SK-N-SH (cell line): ENCODE measurements at regions not wholly inside any gene's neighbourhood (a gene's known extent, or its start where the extent isn't known, plus 50 kb on each side); places are given as distances from the start of the nearest gene placed in this dataset.

ENCODE experiments used
- CTCF ChIA-PET: fragments of 300-600, 350-600 bp; formaldehyde crosslinking; extraction: SDS; loops from one replicate; lab custom pipeline; 2021; lab: Yijun Ruan, JAX
- POLR2A ChIA-PET: fragments of 350-600 bp; sonication (Branson Sonifier 250); formaldehyde crosslinking; extraction: SDS; loops from one replicate; lab custom pipeline; 2020; ENCODE audit warnings: antibody characterized with exemption, inconsistent platforms; lab: Yijun Ruan, JAX
- DNase-seq: peaks from one replicate; pipeline ENCODE4 v3.0.0; 2012
- H2AFZ ChIP-seq: fragments of 200-600 bp; sonication (generic); 2 replicates; pipeline ENCODE4 v1.8.1; 2016; ENCODE audit warnings: antibody characterized with exemption, mild to moderate bottlenecking, low read depth
- H3F3A ChIP-seq: fragments of 200-600 bp; sonication (generic); replicated peaks from 2 replicates; pipeline ENCODE3; 2016; ENCODE audit warnings: antibody characterized with exemption, mild to moderate bottlenecking; ENCODE audit not compliant: insufficient read depth
- H3K27ac ChIP-seq, 2 experiments: fragments of 200-500 bp in 1 of 2; fragments of 200-600 bp in 1 of 2; sonication (Bioruptor generic) in 1 of 2; sonication (generic), shearing (Covaris generic) in 1 of 2; 2 replicates each; pipeline versions ENCODE4 v1.5.1 to v1.6.1; 2014 to 2016; ENCODE audit warnings: low read depth in 2 of 2, inconsistent platforms in 1 of 2, low read length in 1 of 2, mild to moderate bottlenecking in 1 of 2, mixed read lengths in 1 of 2
- H3K27me3 ChIP-seq: fragments of 200-600 bp; sonication (generic), shearing (Covaris generic); 2 replicates; pipeline ENCODE4 v1.6.1; 2016; ENCODE audit warnings: mixed run types; ENCODE audit not compliant: insufficient read depth
- H3K36me3 ChIP-seq, 2 experiments: fragments of 200-500 bp in 1 of 2; fragments of 200-600 bp in 1 of 2; sonication (Bioruptor generic) in 1 of 2; sonication (generic) in 1 of 2; replicated peaks in 1 of 2; 2 replicates each; pipeline versions ENCODE3 to v1.5.1; 2014 to 2016; ENCODE audit warnings: low read length in 1 of 2, mild to moderate bottlenecking in 1 of 2; ENCODE audit not compliant: insufficient read depth in 2 of 2, control insufficient read depth in 1 of 2
- H3K4me1 ChIP-seq, 2 experiments: fragments of 200-500 bp in 1 of 2; fragments of 200-600 bp in 1 of 2; sonication (Bioruptor generic) in 1 of 2; sonication (generic), shearing (Covaris generic) in 1 of 2; 2 replicates each; pipeline versions ENCODE4 v1.5.1 to v1.6.1; 2014 to 2016; ENCODE audit warnings: low read depth in 1 of 2, low read length in 1 of 2, mixed run types in 1 of 2; ENCODE audit not compliant: insufficient read depth in 2 of 2, control insufficient read depth in 1 of 2
- H3K4me2 ChIP-seq: fragments of 200-600 bp; sonication (generic), shearing (Covaris generic); 2 replicates; pipeline ENCODE4 v1.6.1; 2017; ENCODE audit warnings: mixed run types
- H3K4me3 ChIP-seq, 2 experiments: fragments of 200-500 bp in 1 of 2; fragments of 200-600 bp in 1 of 2; sonication (Bioruptor generic) in 1 of 2; sonication (generic), shearing (Covaris generic) in 1 of 2; 2 replicates each; pipeline versions ENCODE4 v1.5.1 to v1.8.1; 2014 to 2016; ENCODE audit warnings: low read depth in 2 of 2, inconsistent platforms in 1 of 2, low read length in 1 of 2, mild to moderate bottlenecking in 1 of 2, mixed read lengths in 1 of 2, moderate library complexity in 1 of 2
- H3K79me2 ChIP-seq: fragments of 200-600 bp; sonication (generic); 2 replicates; pipeline ENCODE4 v1.8.1; 2017; ENCODE audit warnings: mild to moderate bottlenecking; ENCODE audit not compliant: insufficient read depth
- H3K9ac ChIP-seq: fragments of 200-600 bp; sonication (generic); 2 replicates; pipeline ENCODE4 v1.6.1; 2017; ENCODE audit warnings: mixed run types
- H3K9me2 ChIP-seq: fragments of 200-600 bp; sonication (generic); 2 replicates; pipeline ENCODE4 v1.6.1; 2017; ENCODE audit warnings: mixed run types
- H3K9me3 ChIP-seq: fragments of 200-600 bp; sonication (generic); 2 replicates; pipeline ENCODE4 v1.6.1; 2017; ENCODE audit warnings: mixed run types, mild to moderate bottlenecking, moderate library complexity
- H4K20me1 ChIP-seq: fragments of 200-600 bp; sonication (generic); 2 replicates; pipeline ENCODE4 v1.6.1; 2017; ENCODE audit warnings: mild to moderate bottlenecking, mixed run types; ENCODE audit not compliant: insufficient read depth
- ELF1 ChIP-seq: IDR thresholded peaks from 2 replicates; pipeline ENCODE4 v1.4.0; 2012
- EP300 ChIP-seq, 2 experiments: IDR thresholded peaks; 2 replicates each; pipeline versions ENCODE4 v1.4.0 to v1.6.1; 2012; ENCODE audit warnings: borderline replicate concordance in 1 of 2, low read depth in 1 of 2, low read length in 1 of 2
- EZH2phosphoT487 ChIP-seq: fragments of 200-600 bp; sonication (generic); IDR thresholded peaks from 2 replicates; pipeline ENCODE4 v1.6.1; 2017; ENCODE audit warnings: low read depth, mixed run types, mild to moderate bottlenecking, antibody characterized with exemption, moderate library complexity, borderline replicate concordance
- FOSL2 ChIP-seq: IDR thresholded peaks from 2 replicates; pipeline ENCODE4 v1.4.0; 2012; ENCODE audit warnings: low read depth, mild to moderate bottlenecking, moderate library complexity, borderline replicate concordance
- FOXM1 ChIP-seq: IDR thresholded peaks from 2 replicates; pipeline ENCODE4 v1.4.0; 2012; ENCODE audit warnings: low read depth, mild to moderate bottlenecking
- GABPA ChIP-seq: IDR thresholded peaks from 2 replicates; pipeline ENCODE4 v1.4.0; 2012; ENCODE audit warnings: low read depth, mild to moderate bottlenecking
- GATA2 ChIP-seq: sonication (generic); formaldehyde crosslinking; IDR thresholded peaks from 2 replicates; pipeline ENCODE4 v1.5.0; 2020; ENCODE audit warnings: mild to moderate bottlenecking, missing genetic modification reagents
- IRF3 ChIP-seq: fragments of 150-350 bp; IDR thresholded peaks from 2 replicates; pipeline ENCODE4 v1.6.1; 2016; ENCODE audit warnings: mild to moderate bottlenecking, low read depth, low read length
- MEF2A ChIP-seq: IDR thresholded peaks from 2 replicates; pipeline ENCODE4 v1.4.0; 2012; ENCODE audit warnings: low read depth, borderline replicate concordance
- NFIC ChIP-seq: IDR thresholded peaks from 2 replicates; pipeline ENCODE4 v1.4.0; 2012; ENCODE audit warnings: borderline replicate concordance
- NRF1 ChIP-seq: IDR thresholded peaks from 2 replicates; pipeline ENCODE4 v1.6.1; 2012; ENCODE audit warnings: low read depth, mild to moderate bottlenecking, low read length
- PBX3 ChIP-seq: IDR thresholded peaks from 2 replicates; pipeline ENCODE4; 2012
- POLR2AphosphoS5 ChIP-seq: IDR thresholded peaks from 2 replicates; pipeline ENCODE4 v1.6.1; 2012; ENCODE audit warnings: low read depth, low read length
- RCOR1 ChIP-seq: fragments of 150-350 bp; IDR thresholded peaks from 2 replicates; pipeline ENCODE4 v1.6.1; 2017; ENCODE audit warnings: antibody characterized with exemption, low read length
- RXRA ChIP-seq: IDR thresholded peaks from 2 replicates; pipeline ENCODE4 v1.4.0; 2012; ENCODE audit warnings: low read depth, mild to moderate bottlenecking, borderline replicate concordance
- SIN3A ChIP-seq: IDR thresholded peaks from 2 replicates; pipeline ENCODE4 v1.6.1; 2012; ENCODE audit warnings: low read depth, mild to moderate bottlenecking, low read length, moderate library complexity, borderline replicate concordance
- TEAD4 ChIP-seq: IDR thresholded peaks from 2 replicates; pipeline ENCODE4 v1.4.0; 2012; ENCODE audit warnings: mild to moderate bottlenecking, borderline replicate concordance; ENCODE audit not compliant: insufficient read depth
- USF1 ChIP-seq: IDR thresholded peaks from 2 replicates; pipeline ENCODE4 v1.4.0; 2012; ENCODE audit warnings: low read depth, borderline replicate concordance
- WGBS: methylation state at CpG from one replicate; pipeline ENCODE4 v1.1.6; 2017; ENCODE audit warnings: low lambda C conversion rate; 5-methylcytosine and 5-hydroxymethylcytosine counted together
- TF ChIP-seq, protein P1 (sequence below): IDR thresholded peaks from 2 replicates; pipeline ENCODE4 v1.4.0; 2012; ENCODE audit warnings: low read depth
- TF ChIP-seq, protein P2 (sequence below): IDR thresholded peaks from 2 replicates; pipeline ENCODE4 v1.4.0; 2012; ENCODE audit warnings: low read depth, borderline replicate concordance
- TF ChIP-seq, protein P3 (sequence below): IDR thresholded peaks from 2 replicates; pipeline ENCODE4 v1.6.1; 2012; ENCODE audit warnings: mild to moderate bottlenecking, low read depth, low read length, moderate library complexity
- TF ChIP-seq, protein P4 (sequence below): fragments of 200-600 bp; sonication (generic); IDR thresholded peaks from 2 replicates; pipeline ENCODE4 v1.6.1; 2017; ENCODE audit warnings: antibody characterized with exemption, mild to moderate bottlenecking, moderate library complexity

DNA sequence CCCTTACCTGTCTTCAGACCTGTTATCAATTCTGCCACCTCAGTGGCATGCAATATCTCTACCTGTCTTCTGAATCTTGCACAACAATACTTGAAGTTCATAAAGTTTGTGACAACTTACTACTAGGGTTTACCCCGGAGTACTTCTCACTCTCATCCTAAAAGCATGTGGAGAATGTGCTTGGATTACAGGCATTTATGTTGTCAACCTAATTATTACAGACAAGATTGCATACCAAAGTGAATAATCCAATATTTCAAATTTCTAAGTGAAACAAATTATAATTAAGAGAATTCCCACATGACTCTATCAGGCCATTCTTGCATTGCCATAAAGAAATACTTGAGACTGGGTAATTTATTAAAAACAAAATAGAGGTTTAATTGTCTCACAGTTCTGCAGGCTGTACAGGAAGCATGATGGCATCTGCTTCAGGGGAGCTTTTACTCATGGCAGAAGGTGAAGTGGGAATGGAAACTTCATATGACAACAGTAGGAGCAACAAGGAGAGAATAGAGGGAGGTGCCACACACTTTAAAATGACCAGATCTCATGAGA, 661.0 kb upstream of the SPRY2 start:
- no peak for DNase-seq
- no peak for TF ChIP-seq RCOR1
- peak; percentile 65 for TF ChIP-seq FOSL2
- TF ChIP-seq, protein P1, sequence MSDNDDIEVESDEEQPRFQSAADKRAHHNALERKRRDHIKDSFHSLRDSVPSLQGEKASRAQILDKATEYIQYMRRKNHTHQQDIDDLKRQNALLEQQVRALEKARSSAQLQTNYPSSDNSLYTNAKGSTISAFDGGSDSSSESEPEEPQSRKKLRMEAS, result 0 out of 2 replicates have a peak, but pooled peaks have one; percentile 27
- TF ChIP-seq FOXM1, result peak; percentile 59; the same call in 1 of the 2 replicates
- peak; percentile 23 to 89; a peak in 3 of 4 replicates for TF ChIP-seq EP300 (IDR thresholded peaks at IDR 0.05; ENCODE audit: borderline replicate concordance in 1 of 2, low read depth in 1 of 2, low read length in 1 of 2)
- no peak for TF ChIP-seq EZH2phosphoT487
- peak; percentile 93 for TF ChIP-seq TEAD4
- TF ChIP-seq, protein P2, sequence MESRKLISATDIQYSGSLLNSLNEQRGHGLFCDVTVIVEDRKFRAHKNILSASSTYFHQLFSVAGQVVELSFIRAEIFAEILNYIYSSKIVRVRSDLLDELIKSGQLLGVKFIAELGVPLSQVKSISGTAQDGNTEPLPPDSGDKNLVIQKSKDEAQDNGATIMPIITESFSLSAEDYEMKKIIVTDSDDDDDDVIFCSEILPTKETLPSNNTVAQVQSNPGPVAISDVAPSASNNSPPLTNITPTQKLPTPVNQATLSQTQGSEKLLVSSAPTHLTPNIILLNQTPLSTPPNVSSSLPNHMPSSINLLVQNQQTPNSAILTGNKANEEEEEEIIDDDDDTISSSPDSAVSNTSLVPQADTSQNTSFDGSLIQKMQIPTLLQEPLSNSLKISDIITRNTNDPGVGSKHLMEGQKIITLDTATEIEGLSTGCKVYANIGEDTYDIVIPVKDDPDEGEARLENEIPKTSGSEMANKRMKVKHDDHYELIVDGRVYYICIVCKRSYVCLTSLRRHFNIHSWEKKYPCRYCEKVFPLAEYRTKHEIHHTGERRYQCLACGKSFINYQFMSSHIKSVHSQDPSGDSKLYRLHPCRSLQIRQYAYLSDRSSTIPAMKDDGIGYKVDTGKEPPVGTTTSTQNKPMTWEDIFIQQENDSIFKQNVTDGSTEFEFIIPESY, result no peak
- peak; percentile 91 for TF ChIP-seq PBX3
- peak; percentile 67; the same call in 1 of the 2 replicates for TF ChIP-seq POLR2AphosphoS5
- TF ChIP-seq MEF2A, result peak; percentile 45; the same call in 1 of the 2 replicates
- no peak for TF ChIP-seq NRF1
- TF ChIP-seq NFIC, result peak; percentile 16; the same call in 1 of the 2 replicates
- 0 out of 2 replicates have a peak, but pooled peaks have one; percentile 28 for TF ChIP-seq RXRA
- no peak for TF ChIP-seq GABPA
- no peak for TF ChIP-seq IRF3
- TF ChIP-seq, protein P3, sequence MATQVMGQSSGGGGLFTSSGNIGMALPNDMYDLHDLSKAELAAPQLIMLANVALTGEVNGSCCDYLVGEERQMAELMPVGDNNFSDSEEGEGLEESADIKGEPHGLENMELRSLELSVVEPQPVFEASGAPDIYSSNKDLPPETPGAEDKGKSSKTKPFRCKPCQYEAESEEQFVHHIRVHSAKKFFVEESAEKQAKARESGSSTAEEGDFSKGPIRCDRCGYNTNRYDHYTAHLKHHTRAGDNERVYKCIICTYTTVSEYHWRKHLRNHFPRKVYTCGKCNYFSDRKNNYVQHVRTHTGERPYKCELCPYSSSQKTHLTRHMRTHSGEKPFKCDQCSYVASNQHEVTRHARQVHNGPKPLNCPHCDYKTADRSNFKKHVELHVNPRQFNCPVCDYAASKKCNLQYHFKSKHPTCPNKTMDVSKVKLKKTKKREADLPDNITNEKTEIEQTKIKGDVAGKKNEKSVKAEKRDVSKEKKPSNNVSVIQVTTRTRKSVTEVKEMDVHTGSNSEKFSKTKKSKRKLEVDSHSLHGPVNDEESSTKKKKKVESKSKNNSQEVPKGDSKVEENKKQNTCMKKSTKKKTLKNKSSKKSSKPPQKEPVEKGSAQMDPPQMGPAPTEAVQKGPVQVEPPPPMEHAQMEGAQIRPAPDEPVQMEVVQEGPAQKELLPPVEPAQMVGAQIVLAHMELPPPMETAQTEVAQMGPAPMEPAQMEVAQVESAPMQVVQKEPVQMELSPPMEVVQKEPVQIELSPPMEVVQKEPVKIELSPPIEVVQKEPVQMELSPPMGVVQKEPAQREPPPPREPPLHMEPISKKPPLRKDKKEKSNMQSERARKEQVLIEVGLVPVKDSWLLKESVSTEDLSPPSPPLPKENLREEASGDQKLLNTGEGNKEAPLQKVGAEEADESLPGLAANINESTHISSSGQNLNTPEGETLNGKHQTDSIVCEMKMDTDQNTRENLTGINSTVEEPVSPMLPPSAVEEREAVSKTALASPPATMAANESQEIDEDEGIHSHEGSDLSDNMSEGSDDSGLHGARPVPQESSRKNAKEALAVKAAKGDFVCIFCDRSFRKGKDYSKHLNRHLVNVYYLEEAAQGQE, result no peak
- TF ChIP-seq GATA2, result no peak
- TF ChIP-seq, protein P4, sequence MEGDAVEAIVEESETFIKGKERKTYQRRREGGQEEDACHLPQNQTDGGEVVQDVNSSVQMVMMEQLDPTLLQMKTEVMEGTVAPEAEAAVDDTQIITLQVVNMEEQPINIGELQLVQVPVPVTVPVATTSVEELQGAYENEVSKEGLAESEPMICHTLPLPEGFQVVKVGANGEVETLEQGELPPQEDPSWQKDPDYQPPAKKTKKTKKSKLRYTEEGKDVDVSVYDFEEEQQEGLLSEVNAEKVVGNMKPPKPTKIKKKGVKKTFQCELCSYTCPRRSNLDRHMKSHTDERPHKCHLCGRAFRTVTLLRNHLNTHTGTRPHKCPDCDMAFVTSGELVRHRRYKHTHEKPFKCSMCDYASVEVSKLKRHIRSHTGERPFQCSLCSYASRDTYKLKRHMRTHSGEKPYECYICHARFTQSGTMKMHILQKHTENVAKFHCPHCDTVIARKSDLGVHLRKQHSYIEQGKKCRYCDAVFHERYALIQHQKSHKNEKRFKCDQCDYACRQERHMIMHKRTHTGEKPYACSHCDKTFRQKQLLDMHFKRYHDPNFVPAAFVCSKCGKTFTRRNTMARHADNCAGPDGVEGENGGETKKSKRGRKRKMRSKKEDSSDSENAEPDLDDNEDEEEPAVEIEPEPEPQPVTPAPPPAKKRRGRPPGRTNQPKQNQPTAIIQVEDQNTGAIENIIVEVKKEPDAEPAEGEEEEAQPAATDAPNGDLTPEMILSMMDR, result no peak
- no peak for TF ChIP-seq SIN3A
- TF ChIP-seq ELF1, result no peak
- TF ChIP-seq USF1, result no peak

More for the DNA sequence above, 661.0 kb upstream of the SPRY2 start:
- Histone ChIP-seq H3K9ac (no peak overlapping the region), H3K9me3 (peaks cover 10% of the 10 kb centered on the region), H2AFZ (no peak overlapping the region), H4K20me1 (no peaks in the 10 kb centered on the region), H3K27ac (peak overlapping the region; percentile 56 to 57; a peak in 3 of 4 replicates), H3K4me2 (peak overlapping the region; percentile 19; the same call in 1 of the 2 replicates), H3F3A (peaks cover 13% of the 10 kb centered on the region), H3K4me1 (no peaks in the 10 kb centered on the region), H3K79me2 (no peaks in the 10 kb centered on the region), H3K4me3 (no peak overlapping the region), H3K36me3 (no peaks in the 10 kb centered on the region), H3K27me3 (no peaks in the 10 kb centered on the region), H3K9me2 (no peaks in the 10 kb centered on the region)
- WGBS, result 0% methylated on average over 1 of the region's 1 CpG
- POLR2A ChIA-PET, result no interaction called here
- CTCF ChIA-PET, result no interaction called here
